GM12873 (cell line): ENCODE measurements at regions not wholly inside any gene's neighbourhood (a gene's known extent, or its start where the extent isn't known, plus 50 kb on each side); places are given as distances from the start of the nearest gene placed in this dataset.

ENCODE experiments used
- TF ChIP-seq, protein P1 (sequence below): IDR thresholded peaks from 2 replicates; pipeline ENCODE4 v1.5.1; 2012; ENCODE audit warnings: low read depth, mild to moderate bottlenecking, moderate library complexity, low read length, control low read depth; ENCODE audit not compliant: insufficient read depth; ENCODE audit errors: missing control alignments

DNA sequence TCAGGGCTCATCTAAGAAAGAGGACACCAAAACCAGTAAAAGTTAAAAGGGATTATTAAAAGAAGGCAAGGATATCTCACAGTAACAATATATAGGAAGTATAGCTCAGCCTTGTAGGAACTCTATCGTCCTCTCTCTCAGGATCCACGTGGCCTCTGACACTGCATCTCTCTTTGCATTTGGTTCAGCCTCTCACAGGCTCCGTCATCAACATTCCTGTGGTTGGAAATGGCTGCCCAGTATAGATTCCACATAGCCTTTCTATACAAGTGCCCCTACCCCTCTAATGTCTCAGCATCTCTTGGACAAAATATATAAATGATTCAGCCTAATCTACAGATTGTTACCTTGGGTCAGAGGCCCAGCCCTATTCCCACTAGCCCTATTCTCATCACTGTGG is 101.3 kb upstream of the DBX1 start:
- TF ChIP-seq, protein P1, sequence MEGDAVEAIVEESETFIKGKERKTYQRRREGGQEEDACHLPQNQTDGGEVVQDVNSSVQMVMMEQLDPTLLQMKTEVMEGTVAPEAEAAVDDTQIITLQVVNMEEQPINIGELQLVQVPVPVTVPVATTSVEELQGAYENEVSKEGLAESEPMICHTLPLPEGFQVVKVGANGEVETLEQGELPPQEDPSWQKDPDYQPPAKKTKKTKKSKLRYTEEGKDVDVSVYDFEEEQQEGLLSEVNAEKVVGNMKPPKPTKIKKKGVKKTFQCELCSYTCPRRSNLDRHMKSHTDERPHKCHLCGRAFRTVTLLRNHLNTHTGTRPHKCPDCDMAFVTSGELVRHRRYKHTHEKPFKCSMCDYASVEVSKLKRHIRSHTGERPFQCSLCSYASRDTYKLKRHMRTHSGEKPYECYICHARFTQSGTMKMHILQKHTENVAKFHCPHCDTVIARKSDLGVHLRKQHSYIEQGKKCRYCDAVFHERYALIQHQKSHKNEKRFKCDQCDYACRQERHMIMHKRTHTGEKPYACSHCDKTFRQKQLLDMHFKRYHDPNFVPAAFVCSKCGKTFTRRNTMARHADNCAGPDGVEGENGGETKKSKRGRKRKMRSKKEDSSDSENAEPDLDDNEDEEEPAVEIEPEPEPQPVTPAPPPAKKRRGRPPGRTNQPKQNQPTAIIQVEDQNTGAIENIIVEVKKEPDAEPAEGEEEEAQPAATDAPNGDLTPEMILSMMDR = no peak

DNA sequence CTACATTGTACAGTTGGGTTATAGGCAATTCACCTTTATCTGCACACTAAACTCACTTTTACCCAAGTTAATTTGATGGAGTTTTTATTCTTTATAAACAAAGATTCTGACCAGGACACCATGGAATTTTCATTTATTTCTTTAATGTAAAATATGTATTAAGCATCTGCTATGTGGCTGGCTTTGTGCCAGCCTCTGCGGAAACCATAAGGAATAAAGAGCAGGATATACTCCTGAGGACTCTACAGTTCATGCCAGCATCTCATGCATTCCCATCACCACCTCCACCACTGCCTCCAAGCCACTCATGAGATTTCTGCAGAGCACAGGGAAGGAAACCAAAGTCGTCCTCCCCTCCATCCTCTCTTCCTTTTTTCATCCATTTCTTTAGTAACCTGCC is 100.0 kb upstream of the DBX1 start:
- TF ChIP-seq, protein P1 = no peak

DNA sequence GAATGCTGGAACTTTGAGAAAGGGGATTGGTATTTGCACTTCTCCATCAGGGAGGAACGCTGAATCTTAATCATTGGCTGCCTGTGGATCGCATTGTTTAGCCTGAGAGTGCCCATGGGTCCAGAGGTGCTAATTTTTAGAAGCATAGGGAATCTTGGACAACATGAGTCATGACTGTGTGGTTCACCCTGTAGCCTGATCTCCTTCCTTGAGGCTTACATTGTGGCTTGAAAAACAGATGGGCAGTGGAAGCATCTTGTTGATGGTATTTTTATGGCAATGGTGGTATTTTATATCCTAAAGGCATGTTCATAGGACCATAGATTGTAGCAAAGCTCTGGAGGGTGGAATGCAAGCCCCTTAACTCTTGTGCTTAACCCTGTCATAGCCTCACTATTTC is 99.2 kb upstream of the DBX1 start:
- TF ChIP-seq, protein P1 = no peak

DNA sequence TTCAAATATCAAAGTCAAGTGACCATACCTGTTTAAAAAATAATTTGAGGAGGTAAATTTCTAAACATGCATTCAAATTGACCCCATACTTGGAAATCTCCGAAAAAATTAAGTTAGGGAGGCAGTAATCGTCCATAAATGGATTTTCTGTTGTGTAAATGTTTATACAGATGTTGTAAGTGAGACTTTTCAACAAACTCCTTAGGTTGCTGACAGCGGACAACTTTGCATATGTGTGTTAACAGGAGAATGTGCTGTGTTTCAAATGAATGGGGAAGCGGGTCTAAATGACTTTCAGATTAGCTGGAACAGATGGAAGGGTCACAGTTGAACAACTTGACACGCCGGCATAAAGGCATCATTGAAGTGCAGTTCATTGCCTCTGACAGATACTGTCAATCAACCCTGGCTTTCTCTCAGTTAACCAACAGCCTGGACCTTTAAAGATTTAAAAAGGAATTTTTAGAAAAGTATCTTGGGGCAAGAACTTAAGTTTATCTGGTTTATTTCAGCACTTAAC is 98.2 kb upstream of the DBX1 start:
- TF ChIP-seq, protein P1 = no peak

DNA sequence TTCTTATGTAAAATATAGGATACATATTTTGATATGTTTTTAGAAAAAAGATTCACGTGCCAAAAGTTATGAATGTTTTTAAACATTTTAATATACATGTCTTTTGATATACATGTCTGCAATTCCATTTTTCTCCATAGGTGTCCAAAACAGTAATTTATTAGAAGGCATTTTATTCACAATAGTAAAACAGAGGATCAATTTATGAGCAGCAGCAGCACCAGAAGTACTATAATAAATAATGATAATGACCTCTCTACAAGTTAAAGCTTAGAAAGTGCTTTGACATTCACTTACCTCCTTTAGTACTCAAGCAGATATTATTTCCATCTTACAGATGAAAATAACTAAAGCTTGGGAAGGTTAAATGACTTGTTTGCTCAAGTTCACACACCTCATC is 96.7 kb upstream of the DBX1 start:
- TF ChIP-seq, protein P1 = no peak

DNA sequence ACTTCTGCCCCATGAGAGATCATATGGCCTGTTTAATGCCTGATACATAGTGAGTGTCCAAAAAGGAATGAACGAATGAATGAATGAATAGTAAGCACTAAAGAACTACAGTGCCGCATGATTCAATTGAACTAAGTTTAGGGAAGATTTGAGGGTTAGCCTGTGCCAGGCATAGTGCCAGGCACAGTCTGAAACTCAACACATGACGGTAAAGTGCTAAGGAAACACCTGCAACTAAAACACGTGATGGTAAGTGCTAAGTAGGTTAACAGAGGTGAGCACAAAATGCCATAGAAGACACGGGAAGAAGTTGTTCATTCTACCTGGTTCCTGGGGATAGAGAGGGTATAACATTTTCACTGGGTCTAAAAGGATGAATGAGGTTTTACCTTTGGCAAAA is 93.5 kb upstream of the DBX1 start:
- TF ChIP-seq, protein P1 = no peak

DNA sequence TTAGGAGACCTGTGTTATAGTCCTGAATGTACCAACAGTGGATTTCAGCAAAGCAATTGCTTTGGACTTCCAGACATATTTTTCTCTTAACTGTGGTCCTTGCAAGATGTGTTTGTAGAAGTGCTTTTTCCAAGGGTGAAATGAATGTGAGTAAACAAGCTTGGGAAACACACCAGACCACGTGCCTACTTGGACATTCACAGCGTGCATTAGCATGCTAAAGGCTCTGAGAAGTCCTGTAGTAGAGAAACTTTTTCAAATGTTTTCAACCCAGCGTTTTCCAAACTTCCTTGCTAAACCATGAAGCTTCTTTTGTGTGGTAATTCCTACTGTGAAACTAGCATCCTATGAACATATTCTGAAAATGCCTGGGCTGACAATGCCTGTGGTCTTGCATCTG is 91.2 kb upstream of the DBX1 start:
- TF ChIP-seq, protein P1 = no peak
